GM18520 (cell line): ENCODE measurements at regions not wholly inside any gene's neighbourhood (a gene's known extent, or its start where the extent isn't known, plus 50 kb on each side); places are given as distances from the start of the nearest gene placed in this dataset.

Source experiments
- ATAC-seq: cut with Tn5 transposase; IDR thresholded peaks from one replicate; pipeline ENCODE4 v1.9.1; 2021; ENCODE audit not compliant: unreplicated experiment

DNA sequence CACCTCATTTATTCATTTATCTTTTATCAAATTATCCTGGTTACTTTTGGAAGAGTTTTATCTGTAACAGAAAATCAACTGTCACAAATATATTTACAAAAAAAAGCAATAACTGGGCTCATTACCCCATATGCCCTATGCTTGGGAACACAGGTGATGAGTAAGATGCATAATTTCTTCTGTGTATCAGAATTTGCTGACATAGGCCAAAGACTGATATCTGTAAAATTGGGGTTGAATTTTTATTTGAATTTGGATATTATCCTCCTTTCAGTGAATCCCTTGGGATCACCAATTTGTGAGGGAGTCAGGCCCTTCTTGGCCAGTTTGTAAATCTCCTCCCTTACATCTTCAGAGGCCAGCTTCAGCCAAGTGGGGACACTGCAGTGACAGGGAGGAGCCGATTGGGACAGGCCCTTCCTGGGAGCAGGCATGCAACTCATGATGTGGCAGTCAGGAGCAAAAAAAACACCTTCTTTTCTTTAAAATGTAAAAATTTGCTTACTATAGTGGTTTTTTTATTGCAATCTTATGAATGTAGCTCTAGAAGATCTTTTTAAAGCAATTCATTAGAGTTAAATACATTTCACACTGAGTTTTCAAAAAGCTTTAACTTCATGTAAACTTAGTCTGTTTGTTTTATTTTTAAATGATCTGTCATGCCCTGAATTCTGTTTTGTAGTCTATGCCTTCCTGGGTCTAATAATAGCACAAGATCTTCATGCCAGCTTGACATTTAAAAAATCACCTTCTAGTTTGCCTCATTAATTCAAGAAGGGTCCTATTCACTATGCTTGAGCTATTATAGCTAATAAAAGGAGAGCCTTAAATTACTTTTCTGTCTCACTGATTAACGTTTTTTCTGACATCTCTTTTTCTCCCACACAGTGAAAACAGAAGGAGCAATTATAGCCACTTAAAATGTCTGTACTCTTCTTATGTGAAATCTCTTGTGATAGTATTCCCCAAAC is 136.6 kb upstream of the SPRY1 start:
- no peak for ATAC-seq

DNA sequence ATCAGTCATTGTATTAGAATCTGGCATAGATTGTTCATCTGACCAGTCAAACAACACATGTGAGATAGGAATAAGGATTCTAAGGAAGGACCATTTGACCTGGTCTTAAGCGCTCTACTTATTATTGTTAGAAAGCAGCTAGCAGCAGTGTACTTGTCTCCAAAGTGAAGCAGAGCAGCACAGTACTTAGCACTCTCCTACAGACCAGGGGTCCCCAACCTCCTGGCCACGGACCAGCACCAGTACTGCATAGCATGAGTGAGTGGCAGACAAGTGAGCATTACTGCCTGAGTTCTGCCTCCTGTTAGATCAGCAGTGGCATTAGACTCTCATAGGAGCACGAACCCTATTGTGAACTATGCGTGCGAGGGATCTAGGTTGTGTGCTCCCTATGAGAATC is 135.9 kb upstream of the SPRY1 start:
- ATAC-seq: no peak

DNA sequence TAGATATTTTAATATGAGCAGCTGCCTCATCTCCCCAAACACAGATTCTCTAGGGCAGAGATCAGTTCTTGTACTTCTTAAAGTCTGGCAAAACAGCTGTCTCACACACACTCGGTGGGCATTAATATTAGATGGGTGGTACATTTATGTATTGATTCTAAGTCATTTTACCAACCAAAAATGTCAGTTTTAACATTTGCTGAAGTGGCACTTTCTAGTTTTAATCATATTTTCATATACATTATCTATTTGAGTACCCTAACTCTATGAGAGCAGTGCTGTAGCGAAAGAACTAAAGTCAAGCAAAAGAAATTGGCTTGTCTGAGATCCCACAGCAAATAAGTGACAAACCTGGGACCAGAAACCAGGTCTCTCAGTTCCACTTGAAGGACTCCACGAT is 134.5 kb upstream of the SPRY1 start:
- ATAC-seq: no peak

DNA sequence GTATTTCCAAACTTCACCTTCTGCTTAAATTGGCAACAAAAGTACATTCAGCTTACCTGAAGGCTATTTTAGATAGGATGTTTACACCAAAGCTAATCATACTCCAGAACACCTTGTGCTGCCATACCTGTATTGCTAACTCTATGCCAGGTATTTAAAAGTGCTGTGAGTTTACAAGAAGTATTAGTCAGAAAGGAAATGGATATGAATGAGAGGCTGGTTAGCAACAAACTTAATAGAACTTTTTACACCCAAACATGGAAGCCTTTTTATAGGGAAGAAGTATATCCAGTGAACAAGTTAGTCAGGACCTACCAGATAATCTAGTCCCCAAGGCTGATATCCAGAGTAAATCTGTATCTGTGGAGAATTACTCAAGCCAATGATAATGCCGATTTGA is 131.2 kb upstream of the SPRY1 start:
- ATAC-seq: no peak

DNA sequence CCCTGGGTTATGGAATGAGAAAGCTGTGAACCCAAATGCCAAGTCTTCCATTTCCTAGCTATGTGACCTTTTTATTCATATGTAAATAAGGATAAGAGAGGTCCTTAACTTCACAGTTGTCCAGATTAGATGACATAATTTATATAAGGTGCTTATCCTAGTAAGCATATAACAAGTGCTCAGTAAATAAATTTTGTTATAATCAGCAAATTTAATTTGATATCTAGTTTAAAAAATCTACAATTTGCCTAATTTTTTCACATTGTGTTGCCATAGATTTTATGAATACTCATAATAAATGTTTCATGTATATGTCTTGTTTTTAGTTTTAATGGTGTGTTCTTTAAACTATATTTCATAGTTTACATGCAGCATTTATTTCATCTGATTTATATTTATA is 130.4 kb upstream of the SPRY1 start:
- ATAC-seq: no peak

DNA sequence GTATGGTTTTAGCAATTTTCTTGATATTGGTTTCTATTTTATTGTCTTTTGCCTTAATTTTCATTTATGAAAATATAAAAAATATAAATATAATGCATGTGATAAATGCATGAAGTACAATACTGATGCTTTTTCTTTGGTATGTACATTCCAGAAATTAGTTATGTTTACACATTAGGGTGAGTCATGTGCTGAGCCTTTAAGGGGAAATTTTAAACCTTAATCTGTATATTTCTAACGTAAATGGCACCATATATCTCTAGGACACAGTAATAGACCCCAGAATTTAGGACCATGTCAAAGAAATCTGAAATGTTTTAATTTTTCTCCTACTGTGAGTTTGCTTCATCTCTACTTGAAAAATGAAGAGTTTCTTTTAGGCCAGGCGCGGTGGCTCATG is 117.8 kb upstream of the SPRY1 start:
- no peak for ATAC-seq

DNA sequence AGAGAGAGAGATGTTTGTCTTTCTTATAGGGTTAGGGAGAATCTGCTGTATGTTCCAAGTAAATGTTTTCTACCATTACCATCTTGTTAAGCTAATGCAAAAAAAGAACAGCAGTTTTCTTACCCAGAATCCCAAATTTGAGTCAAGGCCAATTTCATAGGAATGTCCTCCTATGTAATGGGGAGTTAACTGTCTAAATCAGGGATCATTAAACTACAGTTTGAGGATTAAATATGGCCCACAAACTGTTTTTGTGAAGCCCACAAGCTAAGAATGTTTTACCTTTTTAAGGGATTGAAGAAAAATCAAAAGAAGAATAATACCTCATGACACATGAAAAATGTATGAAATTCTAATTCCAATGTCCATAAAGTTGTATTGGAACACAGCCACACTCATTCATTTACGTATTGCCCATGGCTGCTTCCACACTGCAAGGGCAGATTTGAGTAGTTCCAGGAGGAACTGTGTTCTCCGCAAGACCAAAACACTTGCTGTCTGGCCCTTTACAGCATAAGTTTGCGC is 113.2 kb upstream of the SPRY1 start:
- ATAC-seq: no peak

DNA sequence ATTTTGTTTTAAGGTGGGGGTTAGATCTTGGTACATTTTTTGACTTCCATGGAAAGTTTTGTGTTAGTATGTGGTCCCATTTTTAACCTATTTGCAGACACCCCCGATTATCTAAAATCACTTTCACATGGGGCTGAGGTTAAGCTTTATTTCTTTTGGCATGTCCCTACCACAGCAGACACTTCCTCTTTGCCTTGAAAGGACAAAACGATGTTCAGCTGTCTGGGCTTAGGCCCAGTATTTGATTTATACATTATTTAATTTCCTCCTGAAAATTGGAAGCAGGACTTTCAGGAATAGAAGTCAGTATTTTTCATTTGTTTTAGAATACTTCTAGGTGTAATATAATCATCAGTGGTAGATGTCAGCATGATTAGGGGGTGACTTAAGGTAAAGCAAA is 112.4 kb upstream of the SPRY1 start:
- no peak for ATAC-seq

DNA sequence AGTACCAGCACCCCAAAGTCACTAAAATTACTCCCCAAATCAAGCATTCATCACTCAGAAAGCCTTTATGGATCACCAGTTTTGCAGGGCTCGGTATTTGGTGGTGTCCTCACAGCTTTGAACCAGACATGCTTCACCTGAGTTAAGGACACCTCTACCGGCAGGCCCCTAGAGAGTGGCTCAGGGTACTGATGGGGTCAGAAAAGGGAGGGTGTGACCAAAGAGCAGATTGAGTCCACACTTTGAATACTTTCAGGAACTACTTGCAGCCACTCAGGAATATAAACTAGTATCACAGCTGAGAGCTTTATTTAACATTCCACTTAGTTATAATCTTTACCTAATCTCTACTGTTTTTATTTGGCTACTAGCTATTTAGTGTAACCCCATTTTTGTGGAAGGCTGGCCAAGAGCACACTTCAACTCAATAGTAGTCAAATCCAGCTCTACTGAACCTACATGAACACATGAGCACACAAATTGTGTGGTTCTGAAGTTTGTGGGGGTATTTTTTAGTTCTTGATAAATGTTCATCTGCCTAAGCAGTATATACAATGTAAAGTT is 109.6 kb upstream of the SPRY1 start:
- ATAC-seq: no peak

DNA sequence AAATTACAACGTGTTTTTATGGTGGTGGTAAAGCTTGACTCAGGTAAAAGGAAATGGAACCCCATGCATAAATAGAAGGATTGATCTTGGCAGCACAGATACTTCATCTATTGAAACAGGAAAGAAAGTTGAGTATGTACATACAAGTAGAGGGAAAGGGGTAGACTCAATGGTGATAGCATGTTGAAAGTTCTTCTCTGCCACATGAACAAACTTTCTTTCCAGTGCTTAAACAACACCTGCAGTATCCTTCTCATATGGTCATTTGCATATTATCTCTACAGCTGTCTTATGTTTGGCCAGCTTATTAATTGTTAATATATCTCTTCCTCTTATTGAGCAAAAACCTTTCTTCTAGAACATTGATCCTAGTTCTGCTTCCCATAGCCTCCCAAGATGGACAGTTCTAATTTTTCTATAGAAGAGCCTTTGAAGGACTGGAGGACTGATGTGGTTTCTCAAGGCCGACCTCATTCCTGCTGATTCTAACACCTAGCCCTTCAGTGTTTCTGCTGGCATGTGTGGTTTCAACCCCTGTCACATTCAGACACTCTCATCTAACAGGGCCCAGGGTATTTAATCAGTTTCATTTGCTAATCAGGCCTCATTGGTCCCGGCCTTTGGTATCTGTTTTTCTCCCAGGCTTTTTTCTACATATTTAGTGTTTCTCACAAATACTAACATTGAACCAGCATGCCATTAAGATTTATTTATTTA is 108.1 kb upstream of the SPRY1 start:
- ATAC-seq: peak; percentile 88

DNA sequence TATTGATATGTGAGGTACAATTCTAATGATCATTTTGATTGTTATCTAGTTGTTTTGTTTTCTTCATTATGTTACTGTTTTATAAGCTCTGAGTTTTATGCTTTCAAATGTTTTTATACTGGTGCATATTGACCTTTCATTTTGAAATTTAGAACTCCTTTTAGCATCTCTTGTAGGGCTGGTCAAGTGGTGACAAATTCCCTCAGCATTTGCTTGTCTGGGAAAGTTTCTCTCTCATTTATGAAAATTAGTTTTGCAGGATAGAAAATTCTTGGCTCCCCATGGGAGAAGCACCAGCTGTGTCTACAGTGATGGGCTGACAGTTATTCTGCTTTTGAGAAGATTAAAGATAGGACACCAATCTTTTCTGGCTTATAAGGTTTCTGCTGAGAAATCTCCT is 105.3 kb upstream of the SPRY1 start:
- no peak for ATAC-seq

DNA sequence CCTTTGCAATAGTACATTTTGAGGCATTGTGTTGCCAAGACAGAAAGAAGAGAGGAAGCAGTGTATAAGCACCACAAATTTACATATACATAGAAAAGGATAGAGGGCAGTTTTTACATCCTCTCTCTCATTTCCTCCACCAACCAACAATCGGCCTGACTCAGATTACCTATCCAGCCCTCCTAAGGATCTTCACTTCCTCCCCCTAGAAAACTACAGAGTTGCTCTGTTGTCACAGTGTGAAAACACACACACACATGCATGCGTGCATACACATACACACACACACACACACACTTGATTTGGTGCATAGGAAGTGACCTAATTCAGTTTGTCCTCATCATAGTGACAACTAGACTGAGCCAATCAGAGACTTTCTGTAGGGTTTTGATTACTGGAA is 98.8 kb upstream of the SPRY1 start:
- ATAC-seq: no peak

DNA sequence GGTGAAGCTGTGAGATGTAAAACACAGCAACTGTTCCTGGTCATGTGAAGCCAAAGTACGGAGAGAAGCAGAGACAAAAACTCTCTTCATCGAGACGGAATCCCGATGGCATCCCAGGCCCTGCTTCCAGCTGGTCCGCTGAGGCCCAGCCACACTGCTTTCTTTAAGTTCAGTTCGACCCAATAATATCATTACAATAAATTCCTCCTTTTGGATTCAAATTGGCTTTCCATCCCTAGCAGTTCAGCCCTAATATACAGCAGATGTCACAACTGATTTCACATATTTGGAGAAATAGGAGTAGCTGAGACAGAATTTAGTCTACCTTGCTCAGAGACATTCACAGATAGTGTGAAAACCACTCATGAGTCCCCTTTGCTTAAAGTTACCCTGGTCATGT is 98.3 kb upstream of the SPRY1 start:
- no peak for ATAC-seq

DNA sequence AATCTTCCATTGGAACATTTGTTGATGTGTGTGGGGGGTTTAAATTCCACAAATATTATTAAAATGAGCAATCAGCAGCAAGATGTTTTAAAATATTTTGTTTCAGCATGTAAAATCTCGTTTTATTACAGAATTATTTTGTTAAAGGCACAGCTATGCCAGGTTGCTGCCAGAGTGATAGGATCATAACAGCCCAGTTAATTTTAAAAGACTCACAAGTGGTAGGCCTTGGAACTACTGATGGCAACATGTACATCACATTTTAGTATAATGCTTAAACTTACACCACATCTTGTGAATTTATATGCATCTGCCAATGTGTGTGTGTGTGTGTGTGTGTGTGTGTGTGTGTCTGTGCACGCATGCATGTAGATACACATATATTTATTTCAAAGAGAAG is 97.8 kb upstream of the SPRY1 start:
- ATAC-seq: no peak

DNA sequence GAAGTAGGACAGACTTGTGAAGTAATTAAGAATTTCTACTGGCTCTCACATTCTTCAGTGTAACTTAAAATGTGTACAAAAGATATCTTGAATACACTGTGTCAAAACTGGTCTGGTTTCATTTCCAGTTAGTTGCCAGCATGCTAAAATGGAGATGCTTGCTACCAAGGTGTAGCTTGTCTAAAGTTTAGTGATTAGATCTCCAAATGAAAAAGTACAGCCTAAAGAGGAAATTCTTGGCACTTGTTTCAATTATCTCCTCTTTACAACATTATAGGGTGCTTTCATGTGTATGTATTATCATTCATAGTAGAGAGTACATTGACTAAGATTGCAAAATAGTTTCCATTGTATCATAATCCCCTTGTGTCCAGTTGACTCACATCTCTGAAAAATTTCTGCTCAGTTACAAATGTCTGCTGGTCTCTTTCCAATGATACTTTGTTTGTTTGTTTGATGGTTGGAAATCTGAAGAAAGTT is 97.3 kb upstream of the SPRY1 start:
- ATAC-seq: no peak

DNA sequence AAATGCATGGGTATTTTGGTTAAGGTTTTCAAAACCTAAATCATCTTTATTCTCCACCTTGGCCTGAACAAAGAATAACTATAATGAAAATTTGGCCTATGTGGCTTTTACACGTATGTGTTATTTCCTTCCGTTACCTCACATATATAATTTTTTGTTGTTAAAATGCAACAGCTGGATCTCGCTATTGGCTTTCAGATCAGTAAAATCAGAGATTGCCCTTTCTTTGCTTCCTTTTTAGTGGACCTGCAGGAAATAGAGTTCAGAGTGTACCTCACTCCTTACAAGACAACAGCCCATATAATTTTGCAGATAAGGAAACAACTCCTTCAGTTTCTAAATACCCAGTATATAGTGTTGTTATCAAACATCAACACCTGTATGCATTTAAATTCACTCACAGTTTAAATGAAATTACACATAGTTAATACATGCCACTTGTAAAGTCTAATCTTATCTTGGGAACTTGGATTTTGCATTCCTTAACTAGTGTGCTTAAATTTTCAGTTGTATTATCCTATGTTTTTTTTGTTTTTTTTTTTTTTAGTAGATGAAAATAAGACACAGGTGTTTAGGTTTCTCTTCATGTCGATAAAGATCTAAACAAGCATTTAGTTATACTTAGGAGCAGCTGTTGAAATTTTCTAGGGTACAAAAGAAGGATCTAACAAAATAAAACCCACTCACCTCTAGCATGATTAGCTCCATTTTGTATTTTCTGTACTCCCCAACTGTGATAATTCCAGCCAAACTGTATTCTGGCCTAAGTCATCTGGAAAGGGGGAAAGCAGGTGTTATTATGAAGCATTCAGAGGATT is 96.2 kb upstream of the SPRY1 start:
- ATAC-seq: no peak

DNA sequence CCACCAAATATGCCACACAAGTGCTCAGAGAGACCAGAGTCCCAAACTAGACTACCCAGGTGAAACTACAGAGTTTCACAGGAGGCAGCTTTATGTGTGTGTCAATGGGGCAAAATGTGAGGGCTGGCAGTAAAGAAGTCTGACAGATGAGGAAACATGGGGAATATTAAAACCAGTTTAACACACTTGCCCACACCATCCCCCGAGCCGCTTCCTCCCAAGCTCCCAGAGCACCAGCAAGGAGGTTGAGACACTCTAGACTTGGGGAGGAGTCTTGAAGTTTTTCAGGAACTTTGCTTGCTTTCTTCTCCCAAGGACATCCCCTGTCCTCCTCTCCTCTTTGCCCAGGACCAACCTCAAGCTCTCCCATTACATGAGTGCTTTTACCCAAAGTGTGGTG is 94.7 kb upstream of the SPRY1 start:
- ATAC-seq: no peak

DNA sequence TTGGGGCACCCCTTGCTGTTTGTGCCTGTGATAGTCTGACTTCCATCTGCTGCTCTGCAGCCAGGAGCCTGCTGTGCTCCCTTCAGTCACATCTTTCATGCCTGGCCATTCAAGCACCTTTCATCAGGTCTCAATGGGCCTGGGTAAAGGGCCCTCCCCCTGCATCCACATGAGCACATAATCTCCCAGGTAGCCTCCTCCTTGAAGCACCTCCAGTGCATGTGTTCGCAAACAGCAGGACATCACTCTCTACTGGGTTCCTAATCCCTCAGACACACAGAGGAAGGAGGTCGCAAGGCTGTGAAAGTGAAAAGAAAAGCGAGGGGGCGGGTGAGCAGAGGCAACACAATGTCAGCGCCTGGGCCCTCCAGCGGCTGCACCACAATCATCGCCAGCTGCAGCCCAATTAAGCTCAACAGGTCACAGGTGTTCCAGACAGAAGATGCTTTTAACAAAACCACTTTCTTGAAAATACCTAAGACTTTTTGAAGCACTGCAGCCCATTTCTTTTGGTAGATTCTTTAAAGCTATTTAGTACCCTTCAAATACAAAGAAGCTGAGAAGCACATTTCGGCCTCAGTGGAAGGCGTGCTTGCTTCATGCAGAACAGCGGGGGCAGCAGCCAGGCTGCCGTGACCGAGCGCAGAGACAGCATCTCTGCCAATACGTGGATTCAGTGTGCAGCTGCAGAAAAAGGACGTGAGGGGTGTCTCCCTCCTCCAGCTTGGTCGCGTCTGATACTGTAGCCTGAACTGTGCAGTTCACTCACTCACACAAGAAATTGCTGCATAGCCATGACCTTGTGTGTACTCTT is 92.2 kb upstream of the SPRY1 start:
- no peak for ATAC-seq

DNA sequence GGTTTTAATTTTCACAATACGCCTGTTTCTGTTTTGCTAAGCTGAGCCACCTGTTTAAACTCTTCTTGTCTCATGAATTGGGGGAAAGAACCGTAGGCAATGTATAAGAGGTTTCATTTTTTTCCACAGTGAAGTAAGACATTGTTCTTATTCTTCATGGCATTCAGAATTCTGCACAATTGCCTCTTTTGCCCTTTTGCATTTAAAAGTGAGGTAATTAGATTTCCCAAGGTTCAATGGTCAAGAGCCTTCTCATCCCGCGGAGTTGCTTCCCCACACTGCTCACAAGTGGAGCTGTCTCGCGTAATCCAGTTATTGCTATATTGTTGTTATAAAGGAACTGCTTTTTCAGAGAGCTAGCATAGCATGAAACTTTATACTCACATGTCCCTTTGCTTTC is 90.9 kb upstream of the SPRY1 start:
- ATAC-seq: no peak

DNA sequence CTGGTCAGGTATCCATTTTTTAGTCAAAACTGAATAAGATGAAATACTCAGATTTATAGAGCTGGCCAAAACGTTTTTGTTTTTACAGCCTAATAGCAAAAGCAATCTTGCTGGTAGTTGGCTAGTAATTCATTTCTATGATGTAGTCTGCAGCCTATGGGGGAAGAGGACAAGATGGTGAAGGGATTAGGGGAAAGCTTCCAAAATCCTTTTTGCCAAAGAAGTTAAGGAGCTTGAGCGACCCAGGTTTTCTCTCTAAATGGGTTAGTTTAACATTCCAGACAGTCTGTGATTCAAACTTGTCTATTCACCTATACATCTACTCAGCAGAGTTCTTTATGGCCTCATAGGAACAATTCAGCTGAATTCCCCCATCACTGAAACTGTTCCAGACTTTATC is 89.8 kb upstream of the SPRY1 start:
- ATAC-seq: no peak
